T-helper 1 cell (primary cell): ENCODE measurements at regions not wholly inside any gene's neighbourhood (a gene's known extent, or its start where the extent isn't known, plus 50 kb on each side); places are given as distances from the start of the nearest gene placed in this dataset.

ENCODE experiments used
- DNase-seq, 5 donors: peaks; one replicate each; pipeline ENCODE4 v3.0.0-alpha.2; 2012 to 2020

DNA sequence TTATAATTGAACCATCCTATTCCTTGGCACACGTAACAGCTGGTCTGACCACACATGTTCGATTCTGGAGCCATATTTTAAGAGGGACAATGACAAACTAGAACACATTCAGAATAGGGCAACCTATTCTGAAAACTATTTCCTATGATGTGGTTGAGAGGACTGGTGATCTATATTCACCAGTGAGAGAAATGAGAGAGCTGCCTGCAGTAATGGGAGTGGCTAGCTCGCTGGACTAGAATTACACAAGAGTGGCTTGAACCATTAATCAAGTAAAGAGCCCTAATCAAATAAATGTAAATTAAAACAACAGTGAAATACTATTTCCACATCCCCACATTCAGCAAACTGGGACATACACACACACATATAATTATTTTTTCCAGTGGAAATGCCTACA lies 55.3 kb upstream of the LY86 start:
- DNase-seq, result no peak

DNA sequence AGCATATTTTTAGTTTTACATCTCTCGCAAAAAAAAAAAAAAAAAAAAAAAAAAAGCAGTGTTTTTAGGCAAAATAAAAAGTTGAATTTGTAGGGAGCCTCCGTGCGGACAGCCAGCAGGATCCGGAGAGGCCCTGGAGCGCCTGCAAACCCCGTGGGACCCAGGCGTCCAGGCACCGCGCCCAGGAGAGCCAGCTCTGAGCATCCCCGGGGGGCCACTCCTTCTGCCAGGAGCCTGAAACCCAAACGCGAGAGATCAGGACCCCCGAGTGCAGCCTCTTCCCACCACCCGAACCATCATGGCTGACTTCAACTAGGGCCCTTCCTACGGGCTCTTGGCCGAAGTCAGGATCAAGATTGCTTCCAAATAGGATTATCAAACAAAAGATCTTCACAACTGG lies 54.1 kb upstream of the LY86 start:
- DNase-seq, result no peak

DNA sequence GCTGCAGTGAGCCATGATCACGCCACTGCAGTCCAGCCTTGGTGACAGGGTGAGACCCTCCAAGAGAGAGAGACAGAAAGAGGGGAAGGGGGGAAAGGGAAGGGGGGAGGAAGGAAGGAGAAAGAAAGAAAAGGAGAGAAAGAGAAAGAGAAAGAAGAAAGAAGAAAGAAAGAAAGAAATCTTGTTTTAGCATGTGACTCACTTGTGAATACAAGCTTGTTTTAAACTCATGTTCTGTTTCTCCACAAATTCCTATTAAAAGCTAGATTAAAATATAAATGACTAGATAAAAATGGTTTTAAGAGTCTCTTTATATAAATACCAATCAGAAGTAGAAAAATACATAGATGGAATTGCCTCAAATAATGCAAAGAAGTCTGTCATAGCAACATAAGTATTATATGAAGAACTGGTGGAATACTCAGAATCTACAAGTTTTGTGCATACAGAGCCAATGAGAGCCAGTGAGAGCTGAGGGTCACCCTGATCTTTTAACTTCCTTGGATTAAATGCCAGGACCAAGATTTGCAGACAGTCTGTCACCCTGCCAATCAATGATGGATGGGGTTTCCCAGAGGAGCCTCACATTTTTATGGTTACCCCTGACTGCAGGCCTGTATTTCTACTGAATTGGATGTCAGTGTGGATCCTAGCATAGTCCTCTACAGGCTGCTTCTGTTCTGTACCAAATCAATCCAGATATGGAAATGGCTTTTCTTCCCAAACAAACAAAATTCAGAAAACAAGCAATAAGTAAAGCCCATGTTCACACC lies 50.8 kb upstream of the LY86 start:
- no peak for DNase-seq

DNA sequence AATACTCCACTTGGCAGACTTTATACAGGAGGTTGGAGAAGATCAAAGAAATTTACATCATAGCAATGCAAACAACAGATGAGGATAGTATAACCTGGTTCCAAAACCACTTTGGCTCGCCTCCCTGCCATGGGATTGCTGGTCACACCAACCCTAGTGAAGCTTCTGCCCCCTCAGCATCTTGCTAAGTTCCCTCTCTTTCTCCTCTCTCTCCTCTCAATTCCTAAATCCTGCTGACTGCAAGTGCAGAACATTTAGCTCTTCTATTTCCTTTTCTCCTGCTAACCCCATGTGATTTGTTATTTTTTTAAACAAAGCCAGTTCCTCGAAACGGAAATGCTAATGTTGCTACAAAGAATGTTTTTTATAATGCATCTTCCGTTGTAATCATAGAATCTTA lies 50.3 kb upstream of the LY86 start:
- no peak for DNase-seq
